ENCODE measurements at regions not wholly inside any gene's neighbourhood (a gene's known extent, or its start where the extent isn't known, plus 50 kb on each side); places are given as distances from the start of the nearest gene placed in this dataset.

DNA sequence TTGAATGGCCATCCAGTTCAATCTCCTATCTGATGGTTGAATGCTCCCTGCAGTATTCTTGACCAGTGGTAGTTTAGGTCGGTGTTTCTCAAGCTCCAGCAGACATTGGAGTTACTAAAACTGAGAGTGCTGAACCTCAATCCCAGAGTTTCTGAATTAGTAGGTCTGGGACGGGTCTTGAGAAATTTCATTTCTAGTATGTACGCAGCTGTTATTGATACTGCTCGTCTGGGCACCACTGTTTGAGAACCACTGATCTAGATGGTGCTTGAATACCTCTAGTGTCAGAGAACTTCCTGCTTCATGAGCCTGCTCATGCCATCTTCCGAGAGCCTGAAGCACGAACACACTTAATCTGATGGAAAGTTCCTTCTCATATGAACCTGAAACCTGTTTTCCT, 99.4 kb upstream of the CREB5 start:
- TF ChIP-seq, protein P1, sequence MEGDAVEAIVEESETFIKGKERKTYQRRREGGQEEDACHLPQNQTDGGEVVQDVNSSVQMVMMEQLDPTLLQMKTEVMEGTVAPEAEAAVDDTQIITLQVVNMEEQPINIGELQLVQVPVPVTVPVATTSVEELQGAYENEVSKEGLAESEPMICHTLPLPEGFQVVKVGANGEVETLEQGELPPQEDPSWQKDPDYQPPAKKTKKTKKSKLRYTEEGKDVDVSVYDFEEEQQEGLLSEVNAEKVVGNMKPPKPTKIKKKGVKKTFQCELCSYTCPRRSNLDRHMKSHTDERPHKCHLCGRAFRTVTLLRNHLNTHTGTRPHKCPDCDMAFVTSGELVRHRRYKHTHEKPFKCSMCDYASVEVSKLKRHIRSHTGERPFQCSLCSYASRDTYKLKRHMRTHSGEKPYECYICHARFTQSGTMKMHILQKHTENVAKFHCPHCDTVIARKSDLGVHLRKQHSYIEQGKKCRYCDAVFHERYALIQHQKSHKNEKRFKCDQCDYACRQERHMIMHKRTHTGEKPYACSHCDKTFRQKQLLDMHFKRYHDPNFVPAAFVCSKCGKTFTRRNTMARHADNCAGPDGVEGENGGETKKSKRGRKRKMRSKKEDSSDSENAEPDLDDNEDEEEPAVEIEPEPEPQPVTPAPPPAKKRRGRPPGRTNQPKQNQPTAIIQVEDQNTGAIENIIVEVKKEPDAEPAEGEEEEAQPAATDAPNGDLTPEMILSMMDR (IDR thresholded peaks at IDR 0.05) = no peak
- no peak for TF ChIP-seq EP300 (IDR thresholded peaks at IDR 0.05)
- TF ChIP-seq POLR2A (IDR thresholded peaks at IDR 0.05) = no peak
